Sigmoid colon (tissue), 6 donors: ENCODE measurements at regions not wholly inside any gene's neighbourhood (a gene's known extent, or its start where the extent isn't known, plus 50 kb on each side); places are given as distances from the start of the nearest gene placed in this dataset.

Experiments used
- DNase-seq: peaks from one replicate; pipeline ENCODE4 v3.0.0-alpha.2; 2019
- H3K27ac ChIP-seq, 4 donors: fragments of 200-600 bp; sonication (generic); one replicate each; pipeline ENCODE4 v1.5.1; 2016 to 2019; ENCODE audit warnings: mild to moderate bottlenecking in 1 of 4
- H3K27me3 ChIP-seq, 3 donors: fragments of 200-600 bp; sonication (generic); one replicate each; pipeline ENCODE4 v1.5.1; 2019; ENCODE audit warnings: mild to moderate bottlenecking in 1 of 3
- H3K36me3 ChIP-seq, 4 donors: fragments of 200-600 bp; sonication (generic); one replicate each; pipeline ENCODE4 v1.5.1; 2016 to 2019
- H3K4me1 ChIP-seq, 4 donors: fragments of 200-600 bp; sonication (generic); one replicate each; pipeline ENCODE4 v1.5.1; 2017 to 2019
- H3K4me3 ChIP-seq, 4 donors: fragments of 200-600 bp; sonication (generic); one replicate each; pipeline ENCODE4 v1.5.1; 2017 to 2019; ENCODE audit warnings: mild to moderate bottlenecking in 2 of 4, moderate library complexity in 1 of 4
- H3K9me3 ChIP-seq, 4 donors: fragments of 200-600 bp in 3 of 4; sonication (generic) in 3 of 4; one replicate each; pipeline versions ENCODE4 v1.5.1 to v1.6.1; 2013 to 2019
- CTCF ChIP-seq, 4 experiments: fragments of 450-650 bp in 3 of 4; fragments of 200-600 bp in 1 of 4; IDR thresholded peaks; one replicate each; pipeline ENCODE4 v1.5.1; 2016 to 2019; ENCODE audit warnings: antibody characterized with exemption in 4 of 4, mild to moderate bottlenecking in 3 of 4, moderate library complexity in 2 of 4
- EP300 ChIP-seq, 4 donors: sonication (generic); formaldehyde crosslinking; IDR thresholded peaks; one replicate each; pipeline ENCODE4 v1.6.1; 2017; ENCODE audit warnings: antibody characterized with exemption in 4 of 4
- POLR2A ChIP-seq, 2 donors: fragments of 450-650 bp; IDR thresholded peaks; one replicate each; pipeline ENCODE4 v1.6.1; 2016; ENCODE audit warnings: antibody characterized with exemption in 2 of 2, mild to moderate bottlenecking in 2 of 2, moderate library complexity in 2 of 2
- POLR2AphosphoS5 ChIP-seq, 4 donors: sonication (generic); formaldehyde crosslinking; IDR thresholded peaks; one replicate each; pipeline ENCODE4 v1.6.1; 2017; ENCODE audit warnings: antibody characterized with exemption in 4 of 4
- WGBS, 2 donors: extraction: QIAGEN DNeasy Blood & Tissue Kit; methylation state at CpG; one replicate each; pipeline ENCODE4 v1.1.7; 2013; 5-methylcytosine and 5-hydroxymethylcytosine counted together
- intact Hi-C: fragments of 100-400 bp; cut with DNase I; formaldehyde crosslinking; loops from one replicate; pipeline ENCODE4 v1.15.1; 2023
- donor health status: healthy with polysubstance abuse.
- donor health status: healthy.

- Histone ChIP-seq H3K4me1 (no peaks in the 10 kb centered on the region), H3K27ac (no peak overlapping the region), H3K9me3 (no peaks in the 10 kb centered on the region), H3K4me3 (no peak overlapping the region), H3K36me3 (no peaks in the 10 kb centered on the region), H3K27me3 (no peaks in the 10 kb centered on the region)
- intact Hi-C loops = no loop called here
- no peak for DNase-seq
- WGBS, 2 donors = 57 to 76% methylated on average over 3 of the region's 3 CpGs
- TF ChIP-seq CTCF (IDR thresholded peaks at IDR 0.05) = no peak
These were observed 91.1 kb upstream of the CLPB start for GRCh38 chr11:72525466-72525865.

GRCh38 chr11:72524711-72525110 is 90.4 kb upstream of the CLPB start:
- H3K36me3 ChIP-seq = no peaks in the 10 kb centered on the region
- intact Hi-C loops = no loop called here
- DNase-seq = no peak
- TF ChIP-seq POLR2A (IDR thresholded peaks at IDR 0.05) = no peak
- H3K9me3 ChIP-seq = no peaks in the 10 kb centered on the region
- no peak overlapping the region for H3K4me3 ChIP-seq
- 91 to 94% methylated on average over 2 of the region's 2 CpGs for WGBS, 2 donors
- no peaks in the 10 kb centered on the region for H3K27me3 ChIP-seq
- peaks cover 0 to 5% (median 2%) of the 10 kb centered on the region in 4 donors for H3K4me1 ChIP-seq
- no peak overlapping the region for H3K27ac ChIP-seq

GRCh38 chr11:72523991-72524390 is 89.7 kb upstream of the CLPB start:
- DNase-seq = no peak
- intact Hi-C loops = no loop called here
- H3K9me3 ChIP-seq = no peaks in the 10 kb centered on the region
- WGBS, 2 donors = 93 to 95% methylated on average over 2 of the region's 2 CpGs
- no peak for TF ChIP-seq CTCF (IDR thresholded peaks at IDR 0.05)
- no peak for TF ChIP-seq POLR2A (IDR thresholded peaks at IDR 0.05)
- TF ChIP-seq EP300 (IDR thresholded peaks at IDR 0.05) = no peak
- TF ChIP-seq POLR2AphosphoS5 (IDR thresholded peaks at IDR 0.05) = no peak
- no peak overlapping the region for H3K27ac ChIP-seq
- H3K4me3 ChIP-seq = no peak overlapping the region
- no peaks in the 10 kb centered on the region for H3K27me3 ChIP-seq
- peaks cover 0 to 9% (median 5%) of the 10 kb centered on the region in 4 donors for H3K4me1 ChIP-seq
- H3K36me3 ChIP-seq = no peaks in the 10 kb centered on the region

GRCh38 chr11:72522186-72522585 is 87.9 kb upstream of the CLPB start:
- Histone ChIP-seq H3K36me3 (no peaks in the 10 kb centered on the region), H3K4me1 (peaks cover 0 to 12% (median 5%) of the 10 kb centered on the region in 4 donors), H3K9me3 (no peaks in the 10 kb centered on the region), H3K4me3 (no peak overlapping the region), H3K27ac (no peak overlapping the region), H3K27me3 (no peaks in the 10 kb centered on the region)
- WGBS, 2 donors = 77 to 80% methylated on average over 6 of the region's 6 CpGs
- DNase-seq = no peak
- intact Hi-C loops = no loop called here
- TF ChIP-seq POLR2AphosphoS5 (IDR thresholded peaks at IDR 0.05) = no peak
- TF ChIP-seq POLR2A (IDR thresholded peaks at IDR 0.05) = no peak
- no peak for TF ChIP-seq EP300 (IDR thresholded peaks at IDR 0.05)
- no peak for TF ChIP-seq CTCF (IDR thresholded peaks at IDR 0.05)

GRCh38 chr11:72521664-72522063 is 87.3 kb upstream of the CLPB start:
- Histone ChIP-seq H3K4me1 (peaks cover 0 to 12% (median 5%) of the 10 kb centered on the region in 4 donors), H3K36me3 (no peaks in the 10 kb centered on the region), H3K27me3 (no peaks in the 10 kb centered on the region), H3K4me3 (no peak overlapping the region), H3K9me3 (no peaks in the 10 kb centered on the region), H3K27ac (no peak overlapping the region)
- TF ChIP-seq POLR2AphosphoS5 (IDR thresholded peaks at IDR 0.05) = no peak
- no peak for TF ChIP-seq POLR2A (IDR thresholded peaks at IDR 0.05)
- TF ChIP-seq EP300 (IDR thresholded peaks at IDR 0.05) = no peak
- TF ChIP-seq CTCF (IDR thresholded peaks at IDR 0.05) = no peak
- no peak for DNase-seq
- WGBS, 2 donors = 98% methylated on average over 1 of the region's 1 CpG
- intact Hi-C loops = no loop called here
